CD4-positive, alpha-beta T cell (primary cell): ENCODE measurements at regions not wholly inside any gene's neighbourhood (a gene's known extent, or its start where the extent isn't known, plus 50 kb on each side); places are given as distances from the start of the nearest gene placed in this dataset.

Experiments used
- ATAC-seq: fragments of 200-7000 bp; cut with Tn5 transposase; one replicate; pipeline ENCODE4 v1.10.0; 2022; ENCODE audit warnings: mild to moderate bottlenecking; ENCODE audit not compliant: poor library complexity
- CTCF ChIA-PET: fragments of 350-600 bp; sonication (Branson Sonifier 250); formaldehyde crosslinking; loops from one replicate; lab custom pipeline; 2021; ENCODE audit warnings: antibody characterized with exemption, inconsistent platforms; lab: Charles Lee
- POLR2A ChIA-PET: fragments of 350-600 bp; sonication (Branson Sonifier 250); formaldehyde crosslinking; loops from one replicate; lab custom pipeline; 2021; ENCODE audit warnings: antibody characterized with exemption, inconsistent platforms; lab: Charles Lee
- DNase-seq, 14 experiments: peaks; one replicate each; pipeline ENCODE4 v3.0.0-alpha.2; 2013 to 2020; ENCODE audit warnings: mixed read lengths in 2 of 14
- H3K27ac ChIP-seq, 2 donors: one replicate each; pipeline versions ENCODE4 v1.5.1 to v1.7.0; 2013; ENCODE audit warnings: low read length in 2 of 2, low read depth in 1 of 2, mild to moderate bottlenecking in 1 of 2
- H3K27me3 ChIP-seq, 2 experiments: 1 replicate in 1 of 2; 2 replicates in 1 of 2; pipeline versions ENCODE4 v1.6.1 to v1.7.0; 2013; ENCODE audit warnings: low read length in 2 of 2, control low read depth in 1 of 2, mild to moderate bottlenecking in 1 of 2, moderate library complexity in 1 of 2; ENCODE audit not compliant: insufficient read depth in 2 of 2, control insufficient read depth in 1 of 2
- H3K36me3 ChIP-seq: one replicate; pipeline ENCODE4 v1.6.1; 2013; ENCODE audit warnings: low read length, control low read depth; ENCODE audit not compliant: insufficient read depth
- H3K4me1 ChIP-seq: one replicate; pipeline ENCODE4 v1.6.1; 2013; ENCODE audit warnings: low read length, control low read depth; ENCODE audit not compliant: insufficient read depth
- H3K4me3 ChIP-seq: one replicate; pipeline ENCODE4 v1.5.1; 2013; ENCODE audit warnings: mild to moderate bottlenecking, low read length, moderate library complexity
- H3K9me3 ChIP-seq, 2 experiments: 1 replicate in 1 of 2; 2 replicates in 1 of 2; pipeline versions ENCODE4 v1.6.1 to v1.7.0; 2013; ENCODE audit warnings: low read length in 2 of 2, mild to moderate bottlenecking in 2 of 2, control low read depth in 1 of 2, moderate library complexity in 1 of 2; ENCODE audit not compliant: control insufficient read depth in 1 of 2, insufficient read depth in 1 of 2
- H3K27ac Mint-ChIP-seq: one replicate; pipeline ENCODE4 v1.8.0; 2020; ENCODE audit warnings: mixed read lengths
- H3K27me3 Mint-ChIP-seq: one replicate; pipeline ENCODE4 v1.8.0; 2021; ENCODE audit warnings: mixed read lengths
- H3K36me3 Mint-ChIP-seq: one replicate; pipeline ENCODE4 v1.8.0; 2021; ENCODE audit warnings: low read depth, mixed read lengths
- H3K4me1 Mint-ChIP-seq: one replicate; pipeline ENCODE4 v1.8.0; 2021; ENCODE audit warnings: low read depth, mixed read lengths
- H3K4me3 Mint-ChIP-seq: one replicate; pipeline ENCODE4 v1.8.0; 2020; ENCODE audit warnings: mild to moderate bottlenecking, mixed read lengths
- H3K9me3 Mint-ChIP-seq: one replicate; pipeline ENCODE4 v1.8.0; 2020; ENCODE audit warnings: mixed read lengths
- CTCF ChIP-seq: fragments of 200-600 bp; IDR thresholded peaks from one replicate; pipeline ENCODE4 v1.8.0; 2022; ENCODE audit warnings: antibody characterized with exemption, mild to moderate bottlenecking
- intact Hi-C, 2 experiments: fragments of 100-400 bp; cut with DNase I in 1 of 2; cut with micrococcal nuclease in 1 of 2; formaldehyde crosslinking; loops; one replicate each; pipeline versions ENCODE4 v1.15.1 to v1.9.0; 2023 to 2025; cut with DNase I, micrococcal nuclease

GRCh38 chr22:44407987-44408828 is 89.8 kb downstream of the RTL6 start:
- intact Hi-C loops: no loop called here
- H3K4me1 Mint-ChIP-seq: no peaks in the 10 kb centered on the region
- no peak for DNase-seq

GRCh38 chr22:44407171-44407986 is 90.7 kb downstream of the RTL6 start:
- intact Hi-C loops: no loop called here
- H3K9me3 Mint-ChIP-seq: no peaks in the 10 kb centered on the region
- ATAC-seq: no peak

More at GRCh38 chr22:44407987-44408828, 89.8 kb downstream of the RTL6 start:
- H3K36me3 Mint-ChIP-seq: no peaks in the 10 kb centered on the region
- ChIA-PET CTCF (no interaction called here), POLR2A (no interaction called here)
- no peak overlapping the region for H3K27ac Mint-ChIP-seq
- H3K27me3 ChIP-seq: no peaks in the 10 kb centered on the region
- no peak overlapping the region for H3K4me3 Mint-ChIP-seq
- TF ChIP-seq CTCF: no peak
- ATAC-seq: no peak
- no peaks in the 10 kb centered on the region for H3K9me3 ChIP-seq
- no peaks in the 10 kb centered on the region for H3K4me1 ChIP-seq
- H3K36me3 ChIP-seq: no peaks in the 10 kb centered on the region
- no peak overlapping the region for H3K4me3 ChIP-seq
- H3K27me3 Mint-ChIP-seq: no peaks in the 10 kb centered on the region
- H3K9me3 Mint-ChIP-seq: no peaks in the 10 kb centered on the region
- no peak overlapping the region for H3K27ac ChIP-seq

More at GRCh38 chr22:44407171-44407986, 90.7 kb downstream of the RTL6 start:
- Histone ChIP-seq H3K4me1 (no peaks in the 10 kb centered on the region), H3K27me3 (no peaks in the 10 kb centered on the region), H3K9me3 (no peaks in the 10 kb centered on the region), H3K4me3 (no peak overlapping the region), H3K27ac (no peak overlapping the region), H3K36me3 (no peaks in the 10 kb centered on the region)
- Mint-ChIP-seq H3K4me3 (no peak overlapping the region), H3K36me3 (no peaks in the 10 kb centered on the region), H3K27ac (no peak overlapping the region), H3K27me3 (no peaks in the 10 kb centered on the region), H3K4me1 (no peaks in the 10 kb centered on the region)
- ChIA-PET POLR2A (no interaction called here), CTCF (no interaction called here)
- no peak for TF ChIP-seq CTCF
- no peak for DNase-seq
